GM19395 (cell line): ENCODE measurements at regions not wholly inside any gene's neighbourhood (a gene's known extent, or its start where the extent isn't known, plus 50 kb on each side); places are given as distances from the start of the nearest gene placed in this dataset.

Experiments
- ATAC-seq: cut with Tn5 transposase; IDR thresholded peaks from one replicate; pipeline ENCODE4 v1.9.1; 2021; ENCODE audit warnings: mild to moderate bottlenecking, moderate library complexity; ENCODE audit not compliant: unreplicated experiment

DNA sequence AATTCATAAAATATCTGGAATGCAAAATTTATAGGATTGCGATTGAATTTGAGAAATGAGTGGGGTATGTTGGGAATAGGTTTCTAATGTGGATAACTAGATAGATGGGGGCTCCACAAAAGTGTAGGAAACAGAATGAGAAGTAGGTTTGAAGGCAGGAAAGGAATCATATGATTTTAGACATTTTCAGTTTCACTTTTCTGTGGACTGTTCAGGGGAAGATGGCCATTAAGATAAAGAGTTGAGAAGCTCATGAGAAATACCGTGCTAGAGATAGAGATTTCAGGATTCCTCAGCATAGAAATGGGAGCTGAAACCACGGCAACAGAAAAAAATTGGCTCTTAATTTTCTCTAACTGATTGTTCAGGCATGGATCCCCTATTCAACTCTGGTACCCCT, 163.4 kb upstream of the CD180 start:
- no peak for ATAC-seq

DNA sequence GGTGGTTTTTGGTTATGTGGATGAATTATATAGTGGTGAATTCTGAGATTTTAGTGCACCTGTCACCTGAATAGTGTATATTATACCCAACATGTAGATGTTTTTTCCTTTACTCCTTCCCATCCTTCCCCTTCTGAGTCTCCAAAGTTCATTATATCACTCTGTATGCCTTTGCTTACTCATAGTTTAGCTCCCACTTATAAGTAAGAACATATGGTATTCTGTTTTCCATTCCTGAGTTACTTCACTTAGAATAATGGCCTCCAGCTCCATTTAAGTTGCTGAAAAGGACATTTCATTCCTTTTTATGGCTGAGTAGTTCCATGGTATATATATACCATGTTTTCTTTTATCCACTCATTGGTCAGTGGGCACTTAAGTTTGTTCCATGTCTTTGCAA, 161.6 kb upstream of the CD180 start:
- ATAC-seq: no peak

DNA sequence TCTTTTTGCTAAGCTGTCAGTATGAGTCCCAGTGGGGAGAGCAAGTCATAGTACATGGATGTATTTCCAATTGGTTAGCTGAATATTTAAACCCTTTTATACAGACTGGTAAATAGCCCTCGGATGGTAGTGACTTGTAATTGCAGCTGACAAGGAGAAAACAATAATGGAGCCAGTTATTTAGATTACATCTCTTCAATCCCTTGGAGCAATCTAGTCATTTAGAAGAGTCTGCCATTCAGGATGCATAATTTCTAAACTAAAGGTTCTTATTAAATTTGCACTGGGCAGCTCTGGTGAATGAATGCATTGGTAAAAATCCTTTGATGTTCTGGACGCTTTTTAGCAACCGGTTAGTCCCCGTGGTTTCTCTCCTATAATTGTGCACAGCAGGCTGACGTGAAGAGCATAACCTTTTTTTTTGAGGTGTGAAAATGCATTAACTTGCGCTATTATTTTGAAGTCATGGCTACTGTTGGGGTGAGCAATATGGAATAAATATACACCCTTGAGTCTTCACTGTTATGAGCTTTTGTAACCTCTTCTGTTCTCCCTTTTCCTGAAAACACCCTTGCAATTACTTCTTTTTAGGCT, 158.6 kb upstream of the CD180 start:
- ATAC-seq: no peak

DNA sequence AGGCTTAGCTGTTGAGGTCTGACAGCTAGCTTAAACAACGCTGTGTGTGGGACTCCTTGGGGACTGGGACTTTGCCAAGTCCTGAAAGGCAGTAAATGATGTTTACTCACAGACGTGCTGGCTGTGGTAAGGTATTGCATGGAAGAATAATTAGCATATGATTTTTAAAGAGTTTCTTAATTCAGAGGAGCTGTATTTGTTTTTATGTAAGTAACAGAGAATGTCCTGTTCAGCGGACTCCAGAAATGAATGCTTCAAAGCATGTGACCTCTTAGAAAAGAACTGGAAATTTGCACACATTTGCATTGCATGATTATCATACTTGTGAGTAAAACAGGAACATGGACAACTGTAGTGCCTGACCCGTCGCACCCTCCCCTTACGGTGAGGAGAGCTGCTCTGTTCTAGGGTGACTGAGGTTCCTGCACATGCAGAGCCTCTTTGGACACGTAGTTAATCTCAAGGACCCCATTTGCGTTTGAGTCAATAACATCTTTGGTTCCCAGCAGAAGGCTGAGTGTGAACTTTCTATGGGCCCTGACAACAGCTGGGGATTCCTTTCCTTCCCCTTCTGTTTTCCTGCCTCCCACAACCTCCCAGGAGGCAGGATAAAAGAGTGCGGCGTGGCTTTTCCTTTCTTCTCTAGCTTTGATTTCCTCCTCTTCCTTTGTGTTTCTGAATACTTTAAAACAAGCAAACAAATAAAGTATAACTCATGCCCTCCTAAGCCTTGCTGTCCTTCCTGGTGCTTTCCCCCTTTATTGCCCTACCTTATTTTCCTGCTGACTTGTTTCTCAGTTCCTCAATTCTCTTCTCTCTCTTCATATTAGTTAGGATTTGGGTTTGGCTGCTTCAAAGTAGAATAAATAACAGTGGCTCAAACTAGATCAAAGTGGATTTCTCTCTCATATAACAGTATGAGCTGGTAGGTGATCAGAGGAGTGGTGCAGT, 157.2 kb upstream of the CD180 start:
- ATAC-seq: no peak

DNA sequence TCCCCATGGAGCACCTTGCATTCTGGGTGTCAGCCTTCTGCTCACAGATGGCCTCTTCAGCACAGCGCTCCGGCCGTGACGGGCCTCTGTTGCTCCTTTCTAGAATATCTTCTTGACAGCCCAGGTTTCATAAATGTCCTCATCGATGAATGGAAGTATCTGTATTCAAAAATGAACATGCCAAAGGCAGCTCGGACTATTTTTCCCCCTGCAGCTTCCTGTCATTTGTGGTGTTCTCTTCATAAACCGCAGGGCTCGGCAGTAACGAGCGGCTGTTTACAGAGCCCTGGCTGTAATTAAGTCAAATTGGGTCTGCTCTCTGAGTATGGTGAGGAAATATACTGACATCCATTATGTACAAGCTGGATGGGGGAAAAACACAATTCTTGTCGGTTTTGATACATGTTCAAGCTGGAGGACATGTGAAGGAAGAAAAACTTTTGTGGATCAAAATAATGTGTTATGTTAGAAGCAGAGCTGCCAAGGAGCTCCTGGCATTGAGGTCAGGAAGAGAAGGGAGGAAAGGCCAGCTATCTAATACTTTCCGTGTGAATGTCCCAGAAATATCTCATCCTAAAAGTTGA, 154.1 kb upstream of the CD180 start:
- ATAC-seq: no peak

DNA sequence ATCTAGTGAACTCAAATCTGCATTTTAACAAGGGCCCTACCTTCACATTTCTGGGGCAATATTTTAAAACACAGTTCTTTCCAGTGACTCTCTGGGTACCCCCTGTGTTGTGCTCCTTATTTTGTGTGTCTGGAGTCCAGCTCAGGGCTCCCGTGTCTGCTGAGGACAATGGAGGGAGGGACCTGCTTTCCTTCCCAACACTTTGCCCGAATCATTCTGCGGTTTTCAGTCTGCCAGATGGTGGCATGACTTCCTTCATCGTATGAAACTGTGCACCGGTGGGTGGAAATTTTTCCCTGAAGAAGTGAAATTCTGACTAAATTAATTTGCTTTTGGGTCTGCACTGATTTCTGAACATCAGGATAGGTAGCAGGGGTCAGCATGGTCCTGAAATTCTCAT, 153.6 kb upstream of the CD180 start:
- no peak for ATAC-seq

DNA sequence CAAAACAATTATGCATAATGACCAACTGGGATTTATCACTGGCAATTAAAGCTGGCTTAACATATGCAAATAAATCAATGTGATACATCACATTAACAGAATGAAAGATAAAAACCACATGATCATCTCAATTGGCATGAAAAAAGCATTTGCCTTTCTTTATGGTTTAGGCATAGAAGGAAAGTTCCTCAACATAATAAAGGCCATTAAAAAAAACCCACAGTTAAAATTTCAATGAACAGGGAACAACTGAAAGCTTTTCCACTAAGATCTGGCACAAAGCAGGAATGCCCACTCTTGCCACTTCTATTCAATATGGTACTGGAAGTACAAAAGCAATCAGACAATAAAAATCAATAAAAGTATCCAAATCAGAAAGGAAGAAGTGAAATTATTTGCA, 151.2 kb upstream of the CD180 start:
- ATAC-seq: no peak

DNA sequence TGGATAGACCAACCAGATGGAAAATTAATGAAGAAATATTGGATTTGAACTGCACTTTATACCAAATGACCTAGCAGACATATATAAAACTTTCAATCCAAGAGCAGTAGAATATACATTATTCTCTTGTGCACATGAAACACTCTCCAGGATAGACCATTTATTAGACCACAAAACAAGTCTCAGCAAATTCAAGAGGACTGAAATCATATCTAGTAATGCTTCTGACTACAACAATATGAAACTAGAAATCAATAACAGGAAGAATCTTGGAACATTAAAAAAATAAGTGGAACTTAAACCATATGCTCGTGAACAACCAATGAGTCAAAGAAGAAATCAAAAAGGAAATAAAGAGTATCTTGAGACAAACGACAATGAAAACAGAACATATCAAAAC, 150.0 kb upstream of the CD180 start:
- no peak for ATAC-seq

DNA sequence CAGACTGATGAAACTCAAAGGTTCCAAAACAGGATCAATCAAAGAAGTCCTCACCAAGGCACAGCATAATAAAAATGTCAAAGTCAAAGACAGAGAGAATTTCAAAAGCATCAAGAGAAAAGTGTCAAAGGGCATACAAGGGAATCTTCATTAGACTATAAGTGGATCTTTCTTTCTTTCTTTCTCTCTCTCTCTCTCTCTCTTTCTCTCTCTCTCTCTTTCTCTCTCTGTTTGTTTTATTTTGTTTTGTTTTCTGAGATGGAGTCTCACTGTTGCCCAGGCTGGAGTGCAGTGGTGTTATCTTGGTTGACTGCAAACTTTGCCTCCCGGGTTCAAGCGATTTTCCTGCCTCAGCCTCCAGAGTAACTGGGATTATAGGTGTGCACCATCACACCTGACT, 148.3 kb upstream of the CD180 start:
- no peak for ATAC-seq

DNA sequence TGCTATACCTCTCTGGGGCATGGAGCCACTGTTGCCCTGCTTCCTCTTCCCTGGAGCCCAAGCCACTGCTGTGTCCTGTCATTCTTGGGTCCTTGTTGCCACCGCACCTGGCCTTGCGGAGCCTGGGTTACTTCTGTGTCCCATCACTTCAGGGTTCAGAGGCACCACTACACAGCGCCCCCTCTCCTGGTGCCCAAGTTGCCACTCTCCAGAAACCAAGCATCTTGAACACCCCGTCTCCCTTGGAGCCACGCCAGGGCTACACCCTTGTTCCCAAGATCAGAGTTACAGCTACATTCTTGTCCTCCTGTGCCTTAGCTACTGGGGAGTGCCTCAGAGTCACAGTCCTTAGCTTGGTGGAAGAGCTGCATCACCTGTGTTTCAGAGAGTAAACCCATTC, 147.2 kb upstream of the CD180 start:
- no peak for ATAC-seq

DNA sequence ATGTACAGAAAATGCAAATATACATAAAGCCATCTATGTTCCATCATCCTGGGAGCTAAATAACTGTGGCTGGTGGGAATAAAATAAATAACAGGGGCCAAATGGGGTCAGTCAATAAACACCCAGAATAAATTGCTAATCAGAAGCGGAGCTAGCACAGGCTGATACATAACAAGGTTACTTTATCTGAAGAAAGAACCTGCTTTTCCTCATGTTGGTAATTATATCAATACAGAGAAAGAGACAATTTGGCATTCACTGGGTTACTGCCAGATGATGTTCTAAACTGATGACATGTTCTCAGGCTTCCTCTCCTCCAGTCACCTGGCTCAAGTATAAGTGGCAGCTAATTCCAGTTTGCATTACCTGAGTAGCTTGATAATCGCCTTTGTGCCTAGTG, 144.9 kb upstream of the CD180 start:
- ATAC-seq: no peak

DNA sequence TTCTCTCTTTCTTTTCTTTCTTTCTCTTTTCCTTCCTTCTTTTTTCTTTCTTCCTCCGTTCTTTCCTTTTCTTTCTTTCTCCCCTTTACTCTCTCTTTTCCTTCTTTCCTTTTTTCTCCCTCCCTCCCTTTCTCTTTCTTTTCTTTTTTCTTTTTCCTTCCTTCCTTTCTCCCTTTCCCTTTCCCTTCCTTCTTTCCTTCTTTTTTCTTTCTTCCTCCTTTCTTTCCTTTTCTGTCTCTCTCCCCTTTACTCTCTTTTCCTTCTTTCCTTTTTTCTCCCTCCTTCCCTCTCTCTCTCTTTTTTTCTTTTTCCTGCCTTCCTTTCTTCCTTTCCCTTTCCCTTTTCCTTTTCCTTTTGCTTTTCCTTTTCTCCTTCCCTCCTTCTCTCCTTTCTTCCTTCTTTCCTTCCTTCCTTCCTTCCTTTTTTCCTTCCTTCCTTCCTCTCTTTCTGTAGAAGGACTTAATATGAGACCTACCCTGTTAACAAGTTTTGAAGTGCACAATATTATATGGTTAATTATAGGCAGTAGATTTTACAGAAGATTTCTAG, 142.7 kb upstream of the CD180 start:
- ATAC-seq: no peak

DNA sequence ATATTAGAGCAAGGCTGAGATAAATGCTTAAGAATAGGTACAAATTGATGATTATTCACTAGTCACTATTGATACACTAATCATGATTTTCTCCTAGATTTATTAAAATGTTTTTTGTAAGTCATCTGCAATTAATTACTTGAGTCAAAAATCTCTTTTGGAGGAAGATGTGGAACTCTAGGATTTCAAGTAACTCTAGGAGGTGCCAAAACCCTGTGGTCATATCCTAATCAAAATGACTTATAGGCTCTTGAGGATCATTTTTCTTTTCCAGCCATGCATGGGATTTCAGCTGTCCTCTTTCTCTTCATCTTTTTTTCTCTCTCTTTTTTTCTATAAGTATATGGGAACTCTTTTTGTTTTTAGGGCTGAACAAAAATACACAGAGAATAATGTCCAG, 141.8 kb upstream of the CD180 start:
- ATAC-seq: no peak

DNA sequence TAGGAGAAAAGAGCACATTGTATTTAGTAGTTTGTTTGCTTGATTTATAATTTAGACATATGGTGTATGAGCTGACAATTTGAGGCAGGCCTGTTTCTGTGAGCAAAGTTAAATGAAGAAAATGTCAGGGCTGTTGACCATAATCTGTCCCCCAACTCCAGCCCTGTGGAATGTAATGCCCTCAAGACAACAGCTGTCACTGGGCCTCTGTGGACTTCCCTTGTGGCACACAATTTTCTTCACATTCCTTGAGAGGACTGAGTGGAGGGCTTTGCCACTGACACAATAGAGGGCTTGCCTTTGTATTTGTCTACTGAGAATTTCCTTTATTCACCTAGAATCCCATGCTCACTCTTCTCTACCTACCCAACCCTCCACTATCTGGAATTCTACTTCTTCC, 141.2 kb upstream of the CD180 start:
- ATAC-seq: no peak

DNA sequence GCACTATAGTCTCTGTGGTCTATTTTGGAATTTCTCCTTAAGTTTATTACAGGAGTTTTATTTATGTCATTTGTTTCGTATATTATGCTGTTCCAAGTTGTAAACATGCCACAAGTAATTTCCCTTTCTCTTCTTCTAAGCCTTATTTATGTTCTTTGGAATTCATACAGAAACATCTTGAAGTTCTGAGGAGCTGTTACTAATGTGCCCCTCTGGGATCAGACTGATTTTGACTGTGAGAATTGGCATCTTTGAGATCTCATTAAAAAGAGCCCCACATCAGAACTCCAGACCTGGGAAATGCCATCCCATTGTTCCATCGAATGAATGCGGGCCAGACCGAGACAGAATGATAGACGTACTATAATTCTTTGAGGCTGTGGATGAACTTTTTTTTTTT, 138.8 kb upstream of the CD180 start:
- no peak for ATAC-seq

DNA sequence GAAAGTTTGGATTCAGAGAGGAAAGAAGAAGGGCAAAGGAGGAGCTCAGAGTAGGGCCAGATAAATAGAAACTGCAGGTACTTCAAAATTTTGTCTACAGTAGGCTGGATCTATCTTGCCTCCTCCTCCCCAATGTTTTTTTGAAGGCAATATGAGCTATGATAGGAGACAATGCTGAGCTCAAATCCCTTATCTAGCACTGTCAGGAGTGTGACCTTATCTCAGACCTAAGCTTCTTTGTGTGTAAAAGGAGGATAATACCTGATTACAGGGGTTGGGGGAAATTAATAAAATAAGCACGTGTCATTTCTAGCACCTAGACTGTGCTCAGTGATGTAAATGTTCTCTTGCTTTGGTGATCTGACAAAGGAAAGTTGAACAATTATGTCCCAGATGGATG, 137.8 kb upstream of the CD180 start:
- ATAC-seq: no peak

DNA sequence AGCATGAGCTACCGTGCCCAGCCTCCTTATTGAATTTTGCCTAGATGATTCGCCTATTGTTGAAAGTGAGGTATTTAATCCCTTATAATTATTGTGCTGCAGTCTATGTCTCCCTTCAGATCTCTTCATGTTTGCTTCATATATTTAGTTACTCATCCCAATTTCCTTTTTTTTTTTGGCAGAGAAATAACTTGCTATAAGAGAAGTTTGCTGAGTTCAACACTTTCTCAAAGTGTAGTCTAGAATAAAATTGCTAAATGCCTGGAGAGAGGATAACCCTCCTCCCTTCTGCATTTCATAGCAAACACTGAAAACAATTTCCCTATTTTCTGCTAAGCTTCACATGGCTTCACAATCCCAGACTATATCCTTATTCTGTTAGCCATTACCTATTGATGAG, 136.6 kb upstream of the CD180 start:
- ATAC-seq: no peak

DNA sequence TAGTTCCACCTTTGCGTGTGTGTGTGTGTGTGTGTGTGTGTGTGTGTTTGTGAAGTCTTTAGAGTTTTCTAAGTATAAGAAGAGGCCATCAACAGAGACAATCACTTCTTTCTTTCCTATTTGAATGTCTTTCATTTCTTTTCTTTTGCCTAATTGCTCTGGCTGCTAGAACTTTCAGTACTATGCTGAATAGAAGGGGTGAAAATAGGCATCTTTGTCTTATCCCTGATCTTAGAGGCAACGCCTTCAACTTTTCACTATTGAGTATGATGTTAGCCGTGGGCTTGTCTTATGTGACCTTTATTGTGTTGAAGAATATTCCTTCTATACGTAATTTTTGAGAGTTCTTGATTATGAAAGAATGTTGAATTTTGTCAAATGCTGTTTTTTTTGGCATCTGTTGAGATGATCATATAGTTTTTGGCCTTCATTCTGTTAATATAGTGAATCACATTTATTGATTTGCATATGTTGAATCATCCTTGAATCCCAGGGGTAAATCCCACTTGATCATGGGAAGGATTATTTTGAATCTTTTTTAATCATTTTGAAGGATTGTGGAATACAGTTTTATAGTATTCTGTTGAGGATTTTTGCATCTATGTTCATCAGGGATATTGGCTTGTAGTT, 134.8 kb upstream of the CD180 start:
- no peak for ATAC-seq

DNA sequence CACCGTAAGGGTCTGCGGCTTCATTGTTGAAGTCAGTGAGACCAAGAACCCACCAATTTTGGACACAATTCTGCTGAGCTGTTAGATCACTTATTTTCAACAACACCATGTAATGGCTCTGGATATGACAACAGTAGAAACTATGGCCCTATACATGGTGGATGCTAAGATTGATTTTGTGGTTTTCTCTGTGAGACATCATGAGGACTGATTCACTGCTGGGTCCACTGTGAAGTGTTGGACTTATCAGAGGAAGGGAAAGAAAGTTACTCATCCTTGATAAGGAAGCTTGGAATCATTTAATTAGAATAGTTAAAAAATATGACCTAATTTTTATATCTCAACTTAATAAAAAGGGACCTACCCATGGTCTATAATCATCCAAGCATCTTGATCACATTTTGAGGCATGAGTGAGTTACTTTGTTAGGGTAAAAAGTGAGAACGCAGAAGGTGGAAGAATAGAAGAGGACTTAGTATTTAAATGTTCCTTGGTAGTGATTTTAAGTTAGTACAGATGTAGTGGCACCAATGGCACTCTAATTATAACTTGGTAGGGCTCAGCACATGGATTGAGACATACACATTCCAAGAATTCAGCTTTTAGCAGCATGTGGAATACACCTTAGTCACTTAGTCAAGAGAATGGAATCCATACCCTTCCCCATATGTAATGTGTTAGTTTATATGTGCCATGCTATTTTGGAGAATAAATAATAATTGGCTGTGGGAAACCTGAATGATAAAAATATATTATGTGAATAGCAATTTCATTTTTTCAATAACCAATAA, 123.5 kb upstream of the CD180 start:
- ATAC-seq: no peak

DNA sequence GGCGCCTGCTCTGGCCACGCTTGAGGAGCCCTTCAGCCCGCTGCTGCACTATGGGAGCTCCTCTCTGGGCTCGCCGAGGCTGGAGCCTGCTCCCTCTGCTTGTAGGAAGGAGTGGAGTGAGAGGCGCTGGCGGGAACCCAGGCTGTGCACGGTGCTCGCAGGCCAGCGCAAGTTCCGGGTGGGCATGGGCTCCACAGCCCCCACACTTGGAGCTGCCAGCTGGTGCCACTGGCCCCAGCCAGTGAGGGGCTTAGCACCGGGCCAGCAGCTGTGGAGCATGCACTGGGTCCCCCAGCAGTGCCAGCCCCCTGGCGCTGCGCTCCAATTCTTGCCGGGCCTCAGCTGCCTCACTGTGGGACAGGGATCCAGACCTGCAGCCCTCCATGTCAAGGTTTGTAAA, 122.1 kb upstream of the CD180 start:
- ATAC-seq: no peak

DNA sequence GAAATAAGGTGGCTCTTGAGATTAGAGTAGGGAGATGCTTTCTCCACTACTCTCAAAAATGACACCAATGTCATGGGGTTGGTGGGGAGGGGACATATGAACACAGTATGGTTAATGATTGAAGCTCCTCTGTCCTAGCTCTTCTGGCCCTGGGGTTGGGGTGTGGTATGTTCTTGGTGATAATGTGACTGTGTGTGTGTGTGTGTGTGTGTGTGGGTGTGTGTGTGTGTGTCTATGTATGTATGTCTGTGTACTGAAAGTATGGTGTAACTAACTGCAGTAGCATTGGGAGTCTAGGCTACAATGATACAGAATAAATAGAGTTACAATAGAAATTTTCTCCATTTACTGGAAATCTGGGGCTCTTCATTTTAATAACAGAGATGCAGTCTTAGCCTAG, 121.0 kb upstream of the CD180 start:
- ATAC-seq: no peak
